T-helper 2 cell treated with Interferon-gamma antibody and Interleukin-4, amounts not matched to agents 100 ng/mL and 5 ng/mL, for 36 hours (primary cell): ENCODE measurements at regions not wholly inside any gene's neighbourhood (a gene's known extent, or its start where the extent isn't known, plus 50 kb on each side); places are given as distances from the start of the nearest gene placed in this dataset.

ENCODE experiments used
- intact Hi-C: fragments of 100-400 bp; cut with micrococcal nuclease; formaldehyde crosslinking; loops from one replicate; pipeline ENCODE4 v1.15.1; 2023

- intact Hi-C loops = no loop called here
These were observed 365.0 kb downstream of the DMRT2 start for GRCh38 chr9:1415146-1415545.

- intact Hi-C loops = no loop called here
These were observed 366.1 kb downstream of the DMRT2 start for GRCh38 chr9:1416261-1416660.

- intact Hi-C loops = no loop called here
These were observed 371.3 kb downstream of the DMRT2 start for GRCh38 chr9:1421436-1421835.

DNA sequence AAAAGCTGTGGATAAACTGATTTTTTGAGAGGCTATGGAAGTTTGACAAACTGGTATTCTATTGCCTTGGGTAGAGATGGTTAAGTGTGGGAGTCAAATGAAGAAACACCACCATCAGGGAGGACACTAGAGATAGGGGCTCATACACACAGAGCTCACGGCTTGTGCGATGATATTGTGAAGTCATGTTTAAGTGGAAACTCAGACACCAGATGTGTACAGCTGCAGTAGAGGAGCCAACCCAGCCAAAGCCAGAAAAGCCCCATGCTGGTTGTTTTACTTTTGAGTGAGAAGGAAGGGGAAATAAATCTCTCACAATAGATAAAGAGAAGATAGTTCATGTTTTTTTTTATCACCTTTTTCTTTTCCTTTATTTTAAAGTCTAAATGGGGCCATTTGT lies 377.7 kb downstream of the DMRT2 start:
- intact Hi-C loops = no loop called here

- intact Hi-C loops = no loop called here
These were observed 379.1 kb downstream of the DMRT2 start for GRCh38 chr9:1429297-1429696.

- intact Hi-C loops = no loop called here
These were observed 381.3 kb downstream of the DMRT2 start for GRCh38 chr9:1431461-1431860.

- intact Hi-C loops = no loop called here
These were observed 384.1 kb downstream of the DMRT2 start for GRCh38 chr9:1434052-1434767.

GRCh38 chr9:1434811-1435210 lies 384.7 kb downstream of the DMRT2 start:
- intact Hi-C loops = no loop called here

DNA sequence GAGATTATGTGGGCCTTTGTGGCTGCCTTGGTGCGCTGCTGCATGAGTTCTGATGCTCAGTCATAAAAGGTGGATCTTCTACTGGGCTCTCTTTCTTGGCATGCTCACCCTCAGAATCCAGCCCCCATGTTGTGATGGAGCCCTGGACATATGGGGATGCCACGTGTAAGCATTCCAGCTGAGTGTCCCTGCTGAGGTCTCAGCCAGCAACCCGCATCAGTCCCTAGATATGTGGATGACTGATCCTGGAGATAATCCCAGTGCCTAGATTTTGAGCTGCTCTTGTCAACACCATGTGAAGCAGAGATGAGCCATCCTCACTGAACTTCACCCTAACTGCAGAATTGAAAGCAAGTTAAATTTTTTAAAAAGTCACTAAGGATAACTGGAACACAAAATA lies 390.1 kb downstream of the DMRT2 start:
- intact Hi-C loops = no loop called here

- intact Hi-C loops = no loop called here
These were observed 391.9 kb downstream of the DMRT2 start for GRCh38 chr9:1442105-1442504.

DNA sequence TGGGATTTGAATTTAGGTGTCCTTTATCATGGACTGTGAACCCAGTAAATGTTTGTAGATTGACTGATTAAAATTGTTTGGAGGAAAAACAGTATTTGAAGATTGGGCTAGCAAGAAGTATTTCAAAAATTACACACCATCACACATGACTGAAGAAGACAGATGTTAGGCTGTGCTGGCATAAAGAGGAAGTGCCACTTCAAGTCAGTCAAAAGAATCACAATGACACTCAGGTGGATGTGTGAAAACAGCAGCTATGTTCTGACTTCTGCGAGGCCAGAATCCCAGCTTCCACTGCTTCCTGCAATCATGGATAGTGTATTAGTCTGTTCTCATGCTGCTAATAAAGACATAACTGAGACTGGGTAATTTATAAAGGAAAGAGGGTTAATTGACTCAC lies 393.3 kb downstream of the DMRT2 start:
- intact Hi-C loops = no loop called here

DNA sequence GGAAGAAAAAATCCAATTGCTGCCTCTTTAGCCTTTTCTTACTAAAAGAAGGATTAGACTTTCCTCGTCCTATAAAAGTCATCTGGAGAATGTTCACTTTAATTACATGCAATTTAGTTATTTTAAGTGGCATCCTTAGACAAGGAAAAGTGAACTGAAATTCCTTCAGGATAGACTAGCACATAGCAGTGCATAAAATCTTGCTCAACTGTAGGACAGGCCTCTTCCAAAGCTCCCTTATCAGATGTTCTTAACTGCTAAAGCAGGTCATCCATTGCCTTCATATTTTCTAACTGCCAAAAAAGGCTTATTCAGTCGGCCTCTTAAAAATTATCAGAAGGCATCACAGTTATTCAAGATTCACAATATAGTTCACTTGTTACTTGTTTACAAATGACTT lies 396.5 kb downstream of the DMRT2 start:
- intact Hi-C loops = no loop called here

DNA sequence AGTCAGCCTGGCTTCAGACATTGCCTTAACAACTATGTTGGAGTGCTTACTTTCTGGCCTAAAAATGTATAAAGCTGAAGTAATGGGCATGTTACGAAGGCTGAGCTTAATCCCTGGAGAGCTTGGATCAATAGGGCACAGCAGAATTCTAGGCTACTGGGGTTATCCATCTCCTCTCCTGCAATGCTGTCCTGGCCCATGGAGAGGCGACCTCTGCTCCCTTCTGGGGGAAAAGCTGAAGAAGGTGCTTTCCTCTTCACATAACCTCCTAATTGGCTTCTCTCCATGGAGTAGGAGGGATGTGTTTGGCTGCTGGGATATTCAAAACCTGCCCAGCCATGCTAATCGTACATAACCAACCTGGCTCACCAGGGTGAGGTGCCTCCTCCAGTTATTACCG lies 403.5 kb downstream of the DMRT2 start:
- intact Hi-C loops = no loop called here

GRCh38 chr9:1454211-1454610 lies 404.1 kb downstream of the DMRT2 start:
- intact Hi-C loops = no loop called here

GRCh38 chr9:1454616-1455347 lies 404.6 kb downstream of the DMRT2 start:
- intact Hi-C loops = no loop called here

- intact Hi-C loops = no loop called here
These were observed 405.6 kb downstream of the DMRT2 start for GRCh38 chr9:1455766-1456165.

DNA sequence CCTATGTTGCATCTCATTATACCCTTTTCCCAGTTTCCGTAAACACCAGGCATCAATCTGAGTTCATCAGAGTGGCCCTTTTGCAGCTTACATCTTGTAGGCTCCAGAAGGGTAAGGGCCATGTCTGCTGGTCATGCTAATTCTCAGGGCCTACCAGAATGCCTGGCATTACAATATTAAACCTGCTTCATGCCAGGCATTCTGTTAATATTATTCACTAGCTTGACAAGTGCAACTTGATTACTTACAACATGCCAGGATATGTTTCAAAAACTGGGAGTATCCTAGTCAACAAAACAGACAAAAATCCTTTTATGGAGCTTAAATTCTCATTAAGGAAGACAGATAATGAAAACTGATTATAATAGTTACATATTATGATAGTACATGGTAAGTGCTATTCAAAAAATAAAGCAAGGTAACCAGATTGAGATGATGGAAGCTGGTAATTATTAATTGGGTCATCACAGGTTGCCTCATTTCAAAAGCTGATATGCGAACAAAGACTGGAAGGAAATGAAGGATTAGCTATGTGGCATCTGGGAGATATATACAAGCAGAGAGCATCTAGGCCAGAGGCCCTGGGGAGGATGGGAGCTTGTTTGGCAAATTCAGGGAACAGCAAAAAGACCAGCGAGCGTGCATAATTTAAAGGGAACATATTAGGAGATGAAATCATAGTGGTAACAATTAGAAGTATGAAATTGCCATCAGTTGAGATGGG lies 406.3 kb downstream of the DMRT2 start:
- intact Hi-C loops = no loop called here

DNA sequence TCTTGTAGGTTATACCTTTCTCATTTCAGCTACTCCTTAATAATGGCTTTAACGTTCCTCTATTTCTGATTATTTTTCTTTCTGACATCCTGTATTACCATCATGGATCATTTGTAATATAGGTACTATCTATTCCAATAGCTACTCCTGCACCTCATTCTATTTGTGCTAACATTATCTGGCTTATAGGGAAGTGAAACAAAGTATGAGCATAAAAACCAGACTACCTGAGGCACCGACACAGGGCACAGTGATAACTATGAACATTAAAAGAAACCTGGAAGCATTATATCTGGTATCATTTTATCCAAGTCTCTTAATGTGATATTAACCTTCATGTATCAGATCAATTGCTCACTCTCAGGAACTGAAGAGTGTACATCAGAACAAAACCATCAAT lies 407.3 kb downstream of the DMRT2 start:
- intact Hi-C loops = no loop called here

DNA sequence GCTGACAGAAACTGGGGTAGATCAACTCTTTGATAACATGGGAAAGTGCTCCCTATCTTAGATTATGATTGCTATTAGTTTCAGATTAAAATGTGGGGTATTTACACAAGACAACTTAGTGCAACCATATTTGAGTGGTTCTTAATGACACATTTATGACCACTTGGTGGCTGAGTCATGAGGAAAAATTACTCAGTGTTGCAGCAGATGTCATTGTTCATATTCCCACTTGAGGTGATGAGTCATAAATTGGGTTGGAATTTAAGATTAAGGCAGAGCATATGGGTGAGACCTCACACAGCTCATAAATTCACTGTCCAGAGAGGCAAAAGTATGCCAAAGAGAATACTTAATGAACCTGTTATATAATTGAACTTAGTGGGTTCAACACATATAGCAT lies 408.3 kb downstream of the DMRT2 start:
- intact Hi-C loops = no loop called here

GRCh38 chr9:1460143-1460769 lies 410.1 kb downstream of the DMRT2 start:
- intact Hi-C loops = loop anchor here (1.0 kb wide), 1 partner anchor 145 kb away; no protein-coding TSS in a partner anchor

GRCh38 chr9:1461812-1462211 lies 411.7 kb downstream of the DMRT2 start:
- intact Hi-C loops = no loop called here
